ENCODE measurements at regions not wholly inside any gene's neighbourhood (a gene's known extent, or its start where the extent isn't known, plus 50 kb on each side); places are given as distances from the start of the nearest gene placed in this dataset.
"Not testable (repeated sequence)": the region's sequence is repeated elsewhere in the genome, so short reads cannot be mapped to it uniquely, and the experiment has no call there.

DNA sequence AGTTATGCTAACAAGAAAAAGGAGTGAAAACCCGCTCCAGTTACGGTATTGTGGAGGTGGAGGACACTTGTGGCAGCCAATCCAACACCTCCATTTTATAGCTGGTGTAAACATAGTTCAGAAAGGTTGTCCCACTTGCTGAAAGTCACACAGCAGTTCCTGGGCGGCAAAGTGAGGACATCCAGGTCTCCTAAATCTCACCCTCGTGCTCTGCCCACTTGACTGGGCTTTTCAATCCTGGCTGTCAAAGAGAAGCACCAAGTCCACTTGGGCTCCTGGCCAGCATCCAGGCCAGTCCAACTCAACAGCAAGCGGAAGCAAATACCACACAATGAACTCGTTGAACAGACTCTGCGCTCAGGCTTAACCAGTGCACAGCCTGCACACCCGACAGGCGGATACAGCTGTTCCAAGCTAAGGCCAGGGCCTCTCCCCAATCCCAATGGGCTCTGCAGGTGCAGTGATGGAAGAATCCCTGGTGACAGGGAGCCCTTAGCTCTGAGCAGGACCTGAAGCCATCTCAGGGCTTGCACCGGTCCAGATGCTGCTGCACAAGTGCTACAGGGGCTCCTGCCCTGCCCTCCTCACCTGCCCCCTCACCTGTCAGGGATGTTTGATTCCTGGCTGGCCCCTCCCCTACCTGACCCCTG, 89.8 kb upstream of the METTL9 start:
- H3K27ac ChIP-seq (ENCODE audit: control insufficient read depth, insufficient read depth) = not testable (repeated sequence)
- peak overlapping the region; percentile 64 for H3K4me2 ChIP-seq (ENCODE audit: control insufficient read depth, insufficient read depth)

DNA sequence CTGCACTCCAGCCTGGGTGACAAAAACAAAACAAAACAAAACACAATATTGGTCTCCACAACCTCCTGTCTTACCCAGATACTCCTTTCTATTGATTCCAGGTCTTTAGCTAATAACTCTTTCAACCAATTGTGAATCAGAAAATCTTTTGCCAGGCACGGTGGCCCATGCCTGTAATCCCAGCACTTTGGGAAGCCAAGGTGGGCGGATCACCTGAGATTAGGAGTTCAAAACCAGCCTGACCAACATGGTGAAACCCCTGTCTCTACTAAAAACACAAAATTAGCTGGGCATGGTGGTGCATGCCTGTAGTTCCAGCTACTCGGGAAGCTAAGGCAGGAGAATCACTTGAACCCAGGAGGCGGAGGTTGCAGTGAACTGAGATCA, 88.5 kb upstream of the METTL9 start:
- Histone ChIP-seq H3K36me3 (ENCODE audit: control insufficient read depth in 2 of 2, insufficient read depth in 2 of 2, low read length in 1 of 2) (peaks cover 9 to 17% of the 10 kb centered on the region in 2 experiments; a peak in 3 of 4 replicates), H3K27ac (ENCODE audit: control insufficient read depth, insufficient read depth) (peak overlapping the region; percentile 25; the same call in 1 of the 2 replicates), H3K4me1 (ENCODE audit: control insufficient read depth, insufficient read depth, low read length) (peaks cover 53% of the 10 kb centered on the region), H3K79me2 (ENCODE audit: control insufficient read depth, insufficient read depth, low read length) (peaks cover 92% of the 10 kb centered on the region)
- CTCF ChIA-PET; ATAC-seq; H2AFZ ChIP-seq (ENCODE audit: control insufficient read depth, low read depth, low read length); H3K9me3 ChIP-seq (replicated peaks; ENCODE audit: control insufficient read depth, insufficient read depth, low read length); BruUV-seq (replicated peaks); RAD21 ChIA-PET (ENCODE audit: unreplicated experiment); H3K27me3 ChIP-seq (replicated peaks in 1 of 2; ENCODE audit: control insufficient read depth in 2 of 2, insufficient read depth in 2 of 2, low read length in 1 of 2); H4K20me1 ChIP-seq (ENCODE audit: control insufficient read depth, insufficient read depth); POLR2A ChIA-PET; intact Hi-C loops (cut with micrococcal nuclease; ENCODE audit: unreplicated experiment); FAIRE-seq; in situ Hi-C loops (cut with MboI); H3K4me3 ChIP-seq; H3K9ac ChIP-seq (ENCODE audit: control insufficient read depth, insufficient read depth, low read length); DNase-seq (ENCODE audit: low read depth, low spot score); H3K4me2 ChIP-seq (ENCODE audit: control insufficient read depth, insufficient read depth): not testable (repeated sequence)
- WGBS (ENCODE audit: insufficient coverage, insufficient replicate concordance, low lambda C conversion rate, missing lambda C conversion rate) = 89% methylated on average over 4 of the region's 4 CpGs
- SMC1A ChIA-PET (ENCODE audit: uncharacterized antibody, unreplicated experiment) = interaction anchor here (1.0 kb wide), 1 partner anchor 8 kb away, joined by 3 read pairs; no protein-coding TSS in a partner anchor

More for the DNA sequence above, 89.8 kb upstream of the METTL9 start:
- ATAC-seq; H3K4me3 ChIP-seq; FAIRE-seq; H2AFZ ChIP-seq (ENCODE audit: control insufficient read depth, low read depth, low read length); DNase-seq (ENCODE audit: low read depth, low spot score); RAD21 ChIA-PET (ENCODE audit: unreplicated experiment); BruUV-seq (replicated peaks); H4K20me1 ChIP-seq (ENCODE audit: control insufficient read depth, insufficient read depth); H3K9me3 ChIP-seq (replicated peaks; ENCODE audit: control insufficient read depth, insufficient read depth, low read length); in situ Hi-C loops (cut with MboI); H3K9ac ChIP-seq (ENCODE audit: control insufficient read depth, insufficient read depth, low read length); intact Hi-C loops (cut with micrococcal nuclease; ENCODE audit: unreplicated experiment); H3K27me3 ChIP-seq (replicated peaks in 1 of 2; ENCODE audit: control insufficient read depth in 2 of 2, insufficient read depth in 2 of 2, low read length in 1 of 2); POLR2A ChIA-PET; CTCF ChIA-PET: not testable (repeated sequence)
- TF ChIP-seq ZNF217 (IDR thresholded peaks at IDR 0.05) = 0 out of 2 replicates have a peak, but pooled peaks have one; percentile 43
- peak; percentile 72 for TF ChIP-seq SMARCA5 (IDR thresholded peaks at IDR 0.05)
- WGBS (ENCODE audit: insufficient coverage, insufficient replicate concordance, low lambda C conversion rate, missing lambda C conversion rate) = 92% methylated on average over 10 of the region's 10 CpGs
- Histone ChIP-seq H3K4me1 (ENCODE audit: control insufficient read depth, insufficient read depth, low read length) (peaks cover 48% of the 10 kb centered on the region), H3K36me3 (ENCODE audit: control insufficient read depth in 2 of 2, insufficient read depth in 2 of 2, low read length in 1 of 2) (peaks cover 9 to 17% of the 10 kb centered on the region in 2 experiments; a peak in 3 of 4 replicates), H3K79me2 (ENCODE audit: control insufficient read depth, insufficient read depth, low read length) (peaks cover 85% of the 10 kb centered on the region)
- SMC1A ChIA-PET (ENCODE audit: uncharacterized antibody, unreplicated experiment) = interaction anchor here (1.0 kb wide), 1 partner anchor 10 kb away, joined by 3 read pairs; no protein-coding TSS in a partner anchor

Data from GM12878 (cell line).